ENCODE measurements at regions not wholly inside any gene's neighbourhood (a gene's known extent, or its start where the extent isn't known, plus 50 kb on each side); places are given as distances from the start of the nearest gene placed in this dataset.

DNA sequence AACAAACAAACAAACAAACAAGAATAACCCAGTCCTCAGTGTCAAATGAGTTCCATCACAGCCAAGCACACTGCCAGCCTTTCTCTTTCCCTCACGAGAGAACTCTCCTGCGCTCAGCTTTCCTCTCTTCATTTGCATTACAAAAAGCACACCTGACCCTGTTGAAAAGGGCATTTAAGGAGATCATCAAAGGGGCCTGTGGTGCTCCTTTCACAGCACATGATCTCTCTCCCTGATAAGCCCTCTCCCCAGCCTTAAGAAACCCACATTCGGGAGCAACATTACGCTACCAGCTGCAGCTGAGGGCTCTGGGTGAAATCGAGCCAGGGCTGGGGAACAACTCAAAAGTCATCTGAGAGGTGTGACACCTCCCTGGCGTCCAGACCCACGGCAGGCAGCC is 165.6 kb upstream of the TMCC3 start:
- DNase-seq (ENCODE audit: low read depth): no peak

- DNase-seq (ENCODE audit: low read depth): no peak
Observed at GRCh38 chr12:94815450-94815849, 165.1 kb upstream of the TMCC3 start.

DNA sequence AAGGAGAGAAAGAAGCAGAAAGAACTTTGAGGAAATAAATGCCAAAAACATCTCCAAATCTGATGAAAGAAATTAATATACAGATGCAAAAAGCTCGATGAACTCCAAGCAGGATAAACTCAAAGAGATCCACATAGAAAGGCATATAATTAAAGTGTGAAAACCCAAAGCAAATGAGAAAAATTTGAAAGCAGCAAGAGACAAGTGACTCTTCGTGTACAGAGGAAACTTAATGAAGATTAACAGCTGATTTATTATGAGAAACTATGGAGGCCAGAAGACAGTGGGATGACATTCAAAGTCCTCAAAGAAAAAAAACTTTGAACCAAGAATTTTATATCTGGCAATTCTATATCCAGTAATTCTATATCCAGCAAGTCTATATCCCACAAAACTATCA is 163.0 kb upstream of the TMCC3 start:
- DNase-seq (ENCODE audit: low read depth): no peak

- no peak for DNase-seq (ENCODE audit: low read depth)
Observed at GRCh38 chr12:94812345-94812744, 162.0 kb upstream of the TMCC3 start.

DNA sequence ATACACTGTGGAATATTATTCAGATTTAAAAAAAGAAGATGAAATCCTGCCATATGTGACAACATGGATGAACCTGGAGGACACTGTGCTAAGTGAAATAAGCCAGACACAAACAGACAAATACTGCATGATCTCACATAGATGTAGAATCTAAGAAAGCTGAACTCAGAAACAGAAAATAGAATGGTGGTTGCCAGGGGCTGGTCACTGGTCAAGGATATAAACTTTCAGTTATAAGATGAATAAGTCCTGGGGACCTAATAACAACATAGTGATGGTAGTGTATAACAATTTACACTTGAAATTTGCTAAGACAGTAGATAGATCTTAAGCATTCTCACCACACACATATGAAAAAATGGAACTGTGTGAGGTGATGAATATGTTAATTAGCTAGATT is 161.3 kb upstream of the TMCC3 start:
- DNase-seq (ENCODE audit: low read depth): no peak

DNA sequence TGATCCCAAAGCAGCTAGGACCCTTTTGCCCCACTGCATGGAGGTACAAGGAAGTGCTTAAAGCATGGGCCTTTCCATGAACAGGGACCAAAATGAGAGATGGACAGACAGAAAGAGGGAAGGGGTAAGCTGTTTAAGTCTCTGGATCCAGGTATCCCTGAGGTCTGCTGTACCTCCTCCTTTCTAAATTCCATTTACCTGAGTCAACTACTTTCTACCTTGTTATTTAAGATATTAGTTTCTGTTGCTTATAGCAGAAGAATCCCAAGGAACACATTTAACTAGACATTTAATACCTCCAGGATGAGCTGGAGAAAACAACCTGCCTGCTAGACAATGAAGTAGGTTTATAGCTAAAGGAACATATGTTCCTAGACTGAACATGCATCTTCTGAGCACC is 157.6 kb upstream of the TMCC3 start:
- no peak for DNase-seq (ENCODE audit: low read depth)

DNA sequence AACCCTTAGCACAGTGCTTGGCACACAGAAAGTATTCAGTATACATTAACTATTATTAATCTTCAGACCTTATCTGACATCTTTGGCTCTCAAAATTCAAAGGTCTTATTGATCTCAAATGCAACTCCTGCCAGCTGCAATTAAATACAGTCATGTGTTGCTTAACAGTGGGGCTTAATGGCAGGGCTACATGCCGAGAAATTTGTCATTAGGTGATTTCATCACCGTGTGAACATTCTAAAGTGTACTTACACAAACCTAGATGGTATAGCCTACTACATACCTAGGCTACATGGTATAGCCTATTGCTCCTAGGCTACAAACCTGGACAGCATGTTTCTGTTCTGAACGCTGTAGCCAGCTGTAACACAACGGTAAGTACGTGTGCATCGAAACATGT is 156.3 kb upstream of the TMCC3 start:
- no peak for DNase-seq (ENCODE audit: low read depth)

GRCh38 chr12:94805749-94806529 is 155.6 kb upstream of the TMCC3 start:
- DNase-seq (ENCODE audit: low read depth): peak; percentile 11

GRCh38 chr12:94803939-94804338 is 153.6 kb upstream of the TMCC3 start:
- no peak for DNase-seq (ENCODE audit: low read depth)

DNA sequence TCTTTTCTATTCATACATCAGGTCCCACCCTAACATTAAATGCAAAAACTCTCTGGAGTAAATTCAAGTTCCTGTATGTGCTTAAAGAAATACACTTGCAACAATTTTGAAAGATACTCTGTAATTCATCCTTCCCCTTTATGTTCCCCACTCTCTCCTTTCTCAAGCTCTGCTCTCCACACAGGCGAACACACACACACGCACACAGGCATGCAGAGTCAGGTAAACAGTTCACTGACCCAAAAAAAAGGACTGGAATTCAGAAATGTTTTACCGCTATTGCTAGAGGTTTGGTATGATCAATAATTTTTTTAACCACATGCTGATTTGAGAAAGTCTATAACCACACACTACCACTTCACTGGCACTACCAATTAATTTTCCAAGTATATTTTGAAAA is 152.4 kb upstream of the TMCC3 start:
- DNase-seq (ENCODE audit: low read depth): no peak

GRCh38 chr12:94801745-94802144 is 151.4 kb upstream of the TMCC3 start:
- no peak for DNase-seq (ENCODE audit: low read depth)

DNA sequence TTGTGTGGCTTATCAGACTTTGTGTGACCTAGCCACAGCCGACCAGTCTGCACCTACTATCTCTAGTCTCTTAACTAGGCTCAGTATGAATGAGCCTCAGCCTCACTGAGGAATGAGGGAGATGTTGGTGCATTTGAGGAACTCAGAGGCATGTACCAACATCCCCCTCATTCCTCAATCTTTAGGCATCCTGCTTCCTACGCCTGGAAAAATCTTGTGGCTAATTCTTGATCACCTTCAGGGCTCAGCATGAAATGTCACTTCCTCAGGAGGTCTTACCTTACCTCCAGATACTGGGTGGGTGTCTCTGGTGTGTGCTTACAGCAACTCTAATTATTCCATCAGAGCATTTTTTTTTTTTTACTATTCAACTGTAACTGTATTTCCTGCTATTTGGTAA is 148.8 kb upstream of the TMCC3 start:
- DNase-seq (ENCODE audit: low read depth): no peak

DNA sequence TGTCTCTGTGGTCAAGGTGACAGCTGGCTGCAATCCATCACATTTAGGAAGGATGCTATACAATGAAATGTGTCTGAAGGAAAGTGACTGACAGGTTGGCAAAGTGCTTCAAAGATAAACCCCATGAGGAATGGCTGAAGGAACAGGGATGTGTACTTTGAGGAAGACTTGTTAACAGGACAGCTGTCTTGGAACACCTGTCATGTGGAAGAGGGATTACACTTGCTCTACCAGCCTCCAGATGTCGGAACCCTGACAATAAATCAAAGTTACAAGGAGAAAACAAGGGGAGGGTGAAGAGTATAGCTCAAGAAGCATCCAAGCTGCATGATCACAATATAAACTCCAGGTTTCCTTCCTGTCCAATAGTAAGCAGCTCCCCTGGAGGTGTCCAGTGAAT is 147.8 kb upstream of the TMCC3 start:
- DNase-seq (ENCODE audit: low read depth): no peak

DNA sequence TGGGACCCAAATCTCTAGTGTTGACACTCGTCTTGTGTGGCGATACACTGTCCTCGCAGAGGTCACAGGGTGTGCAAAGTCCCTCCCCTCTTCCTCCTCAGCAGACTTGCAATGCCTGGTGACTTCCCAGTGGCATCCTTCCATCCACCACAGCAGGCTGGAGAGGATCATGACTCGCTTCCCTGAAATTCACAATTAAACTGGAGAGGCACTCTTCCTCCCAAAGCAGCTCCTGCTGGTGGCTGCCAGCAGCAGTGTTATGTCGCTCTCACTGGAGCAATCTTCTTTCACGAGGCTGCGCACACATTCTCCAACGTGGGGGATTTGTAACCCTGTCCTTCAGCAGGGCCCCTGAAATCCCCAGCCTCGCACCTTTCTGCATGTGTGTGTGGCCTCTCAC is 145.2 kb upstream of the TMCC3 start:
- DNase-seq (ENCODE audit: low read depth): peak; percentile 42

DNA sequence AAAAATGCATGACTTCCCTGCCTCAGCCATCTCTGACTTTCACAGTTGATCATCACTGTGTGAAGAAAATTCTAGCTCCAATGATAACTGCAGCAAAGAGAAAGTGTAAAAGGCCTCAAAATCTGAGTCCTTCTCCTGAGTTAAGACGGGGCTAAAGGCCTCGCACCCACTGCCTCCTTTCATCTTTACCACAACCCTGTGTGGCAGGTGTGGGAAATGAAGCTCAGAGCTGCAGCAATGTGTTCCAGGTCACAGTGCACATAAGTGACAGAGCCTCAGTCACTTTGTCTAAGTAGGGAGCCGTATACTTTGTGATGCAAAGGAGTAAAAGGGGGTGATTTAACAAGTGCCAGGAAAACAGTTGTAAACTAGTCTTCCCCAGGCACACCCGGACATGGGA is 144.7 kb upstream of the TMCC3 start:
- no peak for DNase-seq (ENCODE audit: low read depth)

GRCh38 chr12:94793191-94793595 is 142.8 kb upstream of the TMCC3 start:
- DNase-seq (ENCODE audit: low read depth): no peak

DNA sequence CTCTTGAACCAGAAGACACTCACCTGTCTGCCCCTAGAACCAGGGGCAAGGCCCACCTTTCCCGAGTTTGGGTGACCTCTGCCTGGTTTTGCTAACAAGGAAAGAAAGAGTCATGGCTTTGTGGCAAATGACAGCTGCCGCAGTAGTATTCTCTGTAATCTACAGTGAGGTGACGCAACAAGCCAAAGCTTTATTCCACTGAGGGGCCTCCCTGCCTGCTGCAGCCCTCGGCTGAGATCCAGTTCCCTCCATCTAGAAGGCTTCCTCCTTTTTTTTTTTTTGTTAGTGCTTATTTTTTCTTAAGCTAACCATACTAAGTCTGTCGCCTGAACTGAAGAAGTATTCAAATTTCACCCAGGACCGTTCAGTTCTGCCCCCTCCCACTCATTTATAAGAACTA is 142.3 kb upstream of the TMCC3 start:
- no peak for DNase-seq (ENCODE audit: low read depth)

DNA sequence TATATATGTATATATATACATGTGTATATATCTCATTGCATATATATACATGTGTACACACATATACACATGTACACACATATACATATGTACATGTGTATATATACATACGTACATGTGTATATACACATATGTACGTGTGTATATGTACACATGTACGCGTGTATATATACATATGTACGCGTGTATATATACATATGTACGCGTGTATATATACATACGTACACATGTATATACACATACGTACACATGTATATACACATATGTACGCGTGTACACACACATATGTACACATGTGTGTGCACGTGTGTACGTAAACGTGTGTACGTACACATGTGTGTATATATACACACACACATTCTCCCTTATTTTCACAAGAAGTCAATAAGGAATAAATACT is 141.6 kb upstream of the TMCC3 start:
- no peak for DNase-seq (ENCODE audit: low read depth)

- DNase-seq (ENCODE audit: low read depth): no peak
Observed at GRCh38 chr12:94790825-94791224, 140.5 kb upstream of the TMCC3 start.

- no peak for DNase-seq (ENCODE audit: low read depth)
Observed at GRCh38 chr12:94790370-94790769, 140.0 kb upstream of the TMCC3 start.

- no peak for DNase-seq (ENCODE audit: low read depth)
Observed at GRCh38 chr12:94789510-94790225, 139.3 kb upstream of the TMCC3 start.

- no peak for DNase-seq (ENCODE audit: low read depth)
Observed at GRCh38 chr12:94788298-94788697, 137.9 kb upstream of the TMCC3 start.

DNA sequence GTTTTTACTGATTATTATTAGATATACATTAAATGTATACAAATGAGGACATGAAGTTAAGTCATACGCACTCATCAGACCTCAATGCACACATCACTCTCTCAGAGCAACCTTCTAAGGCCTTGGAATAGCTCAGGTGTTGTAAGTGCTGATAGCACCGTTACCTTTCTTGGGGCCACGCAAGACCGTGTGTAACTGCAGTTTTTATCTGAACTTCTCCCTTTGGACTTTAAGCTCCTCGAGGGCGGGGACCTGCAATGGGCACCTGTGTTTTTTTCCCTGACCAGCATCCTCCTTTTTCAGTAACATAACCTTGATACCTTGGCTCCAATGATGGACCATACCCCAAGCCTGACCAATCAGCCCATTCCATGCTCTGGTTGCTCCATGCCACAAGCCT is 136.5 kb upstream of the TMCC3 start:
- DNase-seq (ENCODE audit: low read depth): no peak

GRCh38 chr12:94783862-94784261 is 133.5 kb upstream of the TMCC3 start:
- DNase-seq (ENCODE audit: low read depth): peak; percentile 8
